EL (cell line): ENCODE measurements at regions not wholly inside any gene's neighbourhood (a gene's known extent, or its start where the extent isn't known, plus 50 kb on each side); places are given as distances from the start of the nearest gene placed in this dataset.
"Not testable (repeated sequence)": the region's sequence is repeated elsewhere in the genome, so short reads cannot be mapped to it uniquely, and the experiment has no call there.

Source experiments
- DNase-seq: peaks from one replicate; pipeline ENCODE4 v3.0.0-alpha.2; 2016

DNA sequence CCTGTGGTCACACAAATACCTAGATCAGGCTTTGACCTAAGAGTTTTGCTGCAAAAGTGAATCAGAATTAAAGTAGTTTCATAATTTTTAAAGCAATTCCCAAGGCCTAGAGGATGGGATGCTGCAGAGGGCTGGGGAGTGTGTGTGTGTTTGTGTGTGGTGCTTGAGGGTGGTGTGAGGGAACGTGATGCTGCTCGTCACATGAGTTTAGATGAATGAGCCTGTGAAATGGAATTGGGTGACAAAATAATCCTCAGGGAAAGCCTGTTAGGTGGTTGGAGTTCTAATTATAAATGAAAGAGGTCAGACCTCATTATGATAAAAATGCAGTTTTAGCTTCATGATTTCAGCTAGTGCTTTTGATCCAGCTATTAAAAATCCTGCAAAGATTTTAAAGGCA, 87.5 kb upstream of the TMEM170B start:
- DNase-seq = no peak

- no peak for DNase-seq
Measured at GRCh38 chr6:11449408-11449807, 88.1 kb upstream of the TMEM170B start.

- no peak for DNase-seq
Measured at GRCh38 chr6:11448038-11448437, 89.5 kb upstream of the TMEM170B start.

GRCh38 chr6:11447265-11447664, 90.3 kb upstream of the TMEM170B start:
- DNase-seq = no peak

DNA sequence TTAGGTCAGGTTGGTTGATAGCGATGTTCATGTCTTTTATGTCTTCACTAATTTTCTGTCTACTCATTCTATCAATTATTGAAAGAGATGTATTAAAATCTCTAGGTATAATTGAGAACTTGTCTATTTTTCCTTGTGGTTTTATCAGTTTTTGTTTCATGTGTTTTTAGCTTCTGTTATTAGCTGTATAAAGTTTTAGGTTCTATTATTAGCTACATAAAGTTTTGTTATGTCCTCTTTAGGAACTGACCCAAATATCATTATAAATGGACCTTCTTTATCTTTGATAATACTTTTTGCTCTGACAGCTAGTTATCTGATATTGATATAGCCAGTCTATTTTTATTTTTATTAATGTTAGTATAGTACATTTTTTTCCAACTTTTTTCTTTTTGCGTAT, 92.4 kb upstream of the TMEM170B start:
- DNase-seq = no peak

DNA sequence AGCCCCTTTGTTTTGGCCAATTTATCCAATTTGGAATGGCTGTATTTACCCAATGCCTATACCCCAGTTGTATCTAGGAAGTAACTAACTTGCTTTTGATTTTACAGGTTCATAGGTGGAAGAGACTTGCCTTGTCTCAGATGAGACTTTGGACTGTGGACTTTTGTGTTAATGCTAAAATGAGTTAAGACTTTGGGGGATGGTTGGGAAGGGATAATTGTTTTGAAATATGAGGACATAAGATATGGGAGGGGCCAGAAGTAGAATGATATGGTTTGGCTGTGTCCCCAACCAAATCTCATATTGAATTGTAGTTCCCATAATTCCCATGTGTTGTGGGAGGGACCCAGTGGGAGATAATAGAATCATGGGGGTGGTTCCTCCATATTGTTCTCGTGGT, 94.4 kb upstream of the TMEM170B start:
- DNase-seq = not testable (repeated sequence)

DNA sequence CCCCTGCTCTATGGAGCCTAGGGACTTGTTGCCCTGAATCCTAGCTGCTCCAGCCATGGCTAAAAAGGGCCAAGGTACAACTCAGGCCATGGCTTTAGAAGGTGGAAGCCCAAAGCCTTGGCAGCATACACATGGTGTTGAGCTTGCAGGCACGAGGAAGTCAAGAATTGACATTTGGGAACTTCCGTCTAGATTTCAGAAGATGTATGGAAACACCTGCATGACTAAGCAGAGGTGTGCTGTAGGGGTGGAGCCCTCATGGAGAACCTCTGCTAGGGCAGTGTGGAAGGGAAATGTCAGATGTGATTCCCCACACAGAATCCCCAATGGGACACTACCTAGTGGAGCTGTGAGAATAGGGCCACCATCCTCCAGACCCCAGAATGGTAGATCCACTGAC, 95.1 kb upstream of the TMEM170B start:
- no peak for DNase-seq

DNA sequence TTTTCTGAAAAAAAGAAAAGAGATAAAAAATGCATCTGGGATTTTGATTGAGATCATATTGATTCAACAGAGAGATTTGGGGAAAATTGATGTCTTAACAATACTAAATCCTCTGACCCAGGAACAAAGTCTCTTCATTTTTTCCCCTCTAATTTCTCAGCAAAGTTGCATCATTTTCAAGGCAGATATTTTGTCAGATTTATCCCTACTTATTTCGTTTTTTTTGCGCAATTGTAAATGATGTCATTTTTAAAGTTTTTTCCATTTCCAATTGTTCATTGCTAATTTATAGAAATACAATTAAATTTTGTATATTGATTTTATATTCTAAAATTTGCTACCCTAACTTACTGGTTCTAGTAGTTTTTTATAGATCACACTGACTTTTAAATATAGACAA, 97.7 kb upstream of the TMEM170B start:
- DNase-seq = no peak

- no peak for DNase-seq
Measured at GRCh38 chr6:11439017-11439420, 98.5 kb upstream of the TMEM170B start.

- peak; percentile 73 for DNase-seq
Measured at GRCh38 chr6:11437824-11438459, 99.6 kb upstream of the TMEM170B start.

- no peak for DNase-seq
Measured at GRCh38 chr6:11436508-11437096, 100.9 kb upstream of the TMEM170B start.

- DNase-seq = peak; percentile 75
Measured at GRCh38 chr6:11434565-11435326, 102.8 kb upstream of the TMEM170B start.

DNA sequence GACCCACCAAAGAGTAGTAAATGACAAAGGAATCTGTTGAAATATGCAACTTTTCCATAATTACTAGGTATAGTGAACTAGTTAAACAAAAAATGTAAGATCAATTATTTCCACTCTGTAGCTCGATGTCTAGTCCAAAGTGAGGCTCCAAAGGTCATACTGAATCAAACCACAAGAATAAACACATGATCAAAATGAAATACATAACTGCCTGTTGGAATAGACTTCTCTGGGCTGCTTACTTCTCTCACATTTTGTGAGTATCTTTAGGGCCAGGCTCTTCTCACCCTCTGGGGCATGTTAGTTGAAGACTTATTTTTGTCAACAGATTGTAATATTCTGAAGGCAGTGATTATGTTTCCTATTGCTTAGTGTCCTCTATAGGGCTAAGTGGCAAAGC, 103.7 kb upstream of the TMEM170B start:
- DNase-seq = peak; percentile 27

DNA sequence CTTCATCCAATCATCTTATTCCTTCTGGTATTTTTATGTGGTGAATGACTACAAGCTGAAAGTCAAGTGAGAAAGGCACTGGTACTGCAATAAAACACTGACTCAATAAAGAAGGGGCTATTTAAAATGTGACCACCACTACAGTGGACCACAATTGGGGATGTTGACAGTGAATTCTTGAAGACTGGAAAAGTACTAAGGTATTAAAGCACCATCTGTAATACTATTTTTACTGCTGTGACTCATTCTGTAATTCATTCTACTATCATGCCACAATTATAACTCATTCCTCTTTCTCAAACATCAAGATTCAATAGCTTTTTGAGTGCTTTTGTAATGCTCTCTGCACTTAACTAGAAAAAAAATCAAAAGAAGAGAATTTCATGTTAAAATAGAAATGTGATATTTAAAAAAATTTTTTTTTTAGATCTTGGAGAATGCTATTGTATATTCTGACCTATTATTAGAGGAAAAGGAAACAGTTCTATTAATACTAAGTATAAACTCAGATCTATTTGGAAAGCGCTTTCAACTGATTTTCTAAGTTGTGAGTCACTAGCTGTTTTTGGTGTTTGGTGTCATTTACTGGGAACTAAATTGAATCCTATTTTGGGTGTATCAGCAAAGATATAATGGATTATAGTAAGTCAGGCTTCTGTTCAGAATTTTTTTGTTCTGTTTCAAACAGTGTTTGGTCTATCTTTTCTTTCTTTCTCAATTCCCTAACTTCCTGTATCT, 104.7 kb upstream of the TMEM170B start:
- peak; percentile 88 for DNase-seq

DNA sequence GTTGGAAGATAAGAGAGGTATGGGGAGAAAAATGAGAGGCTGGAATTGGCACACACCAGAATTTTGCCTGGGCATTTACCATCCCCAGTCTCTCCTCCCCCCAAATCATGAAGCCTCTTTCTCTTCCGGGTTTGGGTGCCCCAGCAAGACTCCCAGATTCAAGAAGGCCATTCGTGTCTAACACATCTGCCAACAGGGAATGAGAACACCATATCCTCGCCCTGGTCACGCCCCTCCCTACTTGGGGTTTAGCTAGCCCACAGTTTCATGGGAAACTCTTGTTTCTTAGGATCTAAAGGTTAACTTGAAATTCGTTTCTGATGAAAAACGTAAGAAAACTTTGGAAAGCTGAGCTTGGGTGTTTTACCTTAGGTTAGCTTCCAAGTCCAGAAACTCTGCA, 105.5 kb upstream of the TMEM170B start:
- peak; percentile 39 for DNase-seq

DNA sequence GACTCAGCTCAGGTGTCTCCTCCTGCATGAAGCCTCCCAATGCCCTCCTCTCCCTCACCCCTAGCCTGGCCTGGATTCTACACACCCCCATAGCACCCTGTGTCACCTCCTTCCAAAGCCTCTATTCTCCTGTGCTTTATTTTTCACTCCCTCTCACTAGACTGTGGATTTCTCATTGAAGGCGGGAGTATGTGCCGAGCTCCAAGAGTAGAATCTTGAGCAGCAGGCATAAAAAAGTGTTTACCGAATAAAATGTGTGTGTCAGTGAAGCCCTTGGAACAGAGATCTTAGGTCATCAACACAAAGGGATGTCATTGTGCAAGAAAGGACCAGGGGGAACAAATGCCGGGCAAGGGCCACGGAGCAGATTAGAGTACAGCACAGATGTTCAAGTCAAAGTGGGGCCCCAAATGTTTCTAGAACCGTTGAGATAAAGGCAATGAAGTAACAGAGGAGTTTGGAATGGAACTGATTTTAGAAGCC, 106.1 kb upstream of the TMEM170B start:
- DNase-seq = no peak

- peak; percentile 71 for DNase-seq
Measured at GRCh38 chr6:11430036-11430435, 107.5 kb upstream of the TMEM170B start.

- peak; percentile 50 for DNase-seq
Measured at GRCh38 chr6:11429577-11429976, 108.0 kb upstream of the TMEM170B start.

DNA sequence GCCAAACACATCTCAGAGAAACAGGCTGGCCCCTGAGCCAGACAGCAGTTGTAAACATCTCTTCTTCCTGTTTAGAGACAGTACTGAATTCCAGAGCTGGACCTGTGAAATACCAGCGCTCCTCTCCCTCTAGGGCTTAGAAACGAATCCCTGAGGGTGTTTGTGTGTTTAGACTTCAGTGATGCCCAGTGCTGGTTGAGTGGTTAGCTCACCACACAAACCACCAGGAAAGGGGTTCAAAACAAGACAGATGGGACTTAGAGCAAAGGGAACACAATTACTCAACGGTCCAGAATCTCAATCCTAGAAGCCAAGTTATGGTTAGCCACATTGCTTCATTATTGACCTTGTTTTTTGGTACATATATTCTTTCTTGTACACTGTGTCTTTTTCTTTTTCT, 108.7 kb upstream of the TMEM170B start:
- DNase-seq = peak; percentile 96

DNA sequence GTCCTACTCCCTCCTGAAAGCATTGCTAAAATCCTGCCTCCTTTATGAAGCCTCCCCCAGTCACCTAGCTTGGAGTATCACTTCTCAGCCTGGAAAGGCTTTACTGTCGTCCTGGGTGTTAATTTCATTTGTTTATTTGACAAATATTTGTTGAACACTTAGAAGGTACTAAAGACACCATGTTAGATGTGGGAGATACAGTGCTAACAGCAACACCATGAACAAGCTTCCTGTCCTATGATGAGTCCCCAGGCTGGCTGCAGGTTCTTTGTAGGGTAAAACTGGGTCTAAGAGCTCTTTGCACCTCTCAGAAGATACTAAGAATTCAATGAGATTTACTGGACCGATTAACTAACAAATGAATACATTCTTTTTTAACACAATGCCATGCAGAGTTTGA, 109.2 kb upstream of the TMEM170B start:
- no peak for DNase-seq

- DNase-seq = peak; percentile 58
Measured at GRCh38 chr6:11427723-11428245, 109.8 kb upstream of the TMEM170B start.

DNA sequence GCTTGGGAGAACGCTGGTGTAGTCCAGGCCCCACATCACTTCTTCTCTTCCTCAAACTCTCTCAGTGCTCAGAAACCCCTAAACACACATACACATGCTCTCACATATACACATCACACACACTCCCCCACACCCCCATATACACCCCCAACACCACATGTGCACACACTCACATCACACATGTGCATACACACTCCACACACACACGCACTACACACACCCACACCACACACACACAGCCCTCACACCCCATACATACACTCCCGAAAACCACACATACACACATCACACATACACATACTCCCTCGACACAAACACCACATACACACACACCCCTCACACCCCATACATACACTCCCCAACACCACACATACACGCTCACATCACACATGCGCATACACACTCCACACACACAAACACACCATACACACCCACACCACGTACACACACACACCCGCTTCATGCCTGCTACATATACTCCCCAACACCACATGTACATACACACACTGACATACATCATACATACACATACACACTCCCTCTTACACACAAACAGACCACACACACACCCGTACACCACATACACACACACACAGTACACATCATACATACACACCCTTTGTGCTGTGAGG, 110.3 kb upstream of the TMEM170B start:
- no peak for DNase-seq

- DNase-seq = no peak
Measured at GRCh38 chr6:11426571-11426970, 111.0 kb upstream of the TMEM170B start.
